ENCODE measurements at regions not wholly inside any gene's neighbourhood (a gene's known extent, or its start where the extent isn't known, plus 50 kb on each side); places are given as distances from the start of the nearest gene placed in this dataset.
"Not testable (repeated sequence)": the region's sequence is repeated elsewhere in the genome, so short reads cannot be mapped to it uniquely, and the experiment has no call there.

DNA sequence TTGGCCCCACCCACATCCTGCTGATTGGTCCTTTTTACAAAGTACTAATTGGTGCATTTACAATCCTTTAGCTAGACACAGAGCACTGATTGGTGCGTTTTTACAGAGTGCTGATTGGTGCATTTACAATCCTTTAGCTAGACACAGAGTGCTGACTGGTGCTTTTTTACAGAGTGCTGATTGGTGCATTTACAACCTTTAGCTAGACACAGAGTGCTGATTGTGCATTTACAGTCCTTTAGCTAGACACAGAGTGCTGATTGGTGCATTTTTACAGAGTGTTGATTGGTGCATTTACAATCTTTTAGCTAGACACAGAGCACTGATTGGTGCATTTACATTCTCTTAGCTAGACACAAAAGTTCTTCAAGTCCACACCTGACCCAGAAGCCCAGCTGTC is 144.2 kb upstream of the XIRP2 start:
- not testable (repeated sequence) for DNase-seq (ENCODE audit: low read depth in 4 of 4, low spot score in 3 of 4)

DNA sequence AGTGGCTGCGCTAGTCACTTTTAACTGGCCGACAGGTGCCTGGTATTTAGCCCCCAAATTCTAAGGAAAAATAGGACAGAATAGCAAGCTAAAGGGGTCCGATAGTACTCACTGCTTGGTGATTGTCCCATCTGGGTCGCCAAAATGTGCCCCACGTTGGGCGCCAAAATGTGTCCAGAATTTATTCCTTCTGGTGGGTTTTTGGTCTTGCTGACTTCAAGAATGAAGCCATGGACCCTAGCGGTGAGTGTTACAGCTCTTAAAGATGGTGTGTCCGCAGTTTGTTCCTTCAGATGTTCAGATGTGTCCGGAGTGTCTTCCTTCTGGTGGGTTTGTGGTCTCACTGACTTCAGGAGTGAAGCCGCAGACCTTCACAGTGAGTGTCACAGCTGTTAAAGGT is 144.8 kb upstream of the XIRP2 start:
- not testable (repeated sequence) for DNase-seq (ENCODE audit: low read depth in 4 of 4, low spot score in 3 of 4)

DNA sequence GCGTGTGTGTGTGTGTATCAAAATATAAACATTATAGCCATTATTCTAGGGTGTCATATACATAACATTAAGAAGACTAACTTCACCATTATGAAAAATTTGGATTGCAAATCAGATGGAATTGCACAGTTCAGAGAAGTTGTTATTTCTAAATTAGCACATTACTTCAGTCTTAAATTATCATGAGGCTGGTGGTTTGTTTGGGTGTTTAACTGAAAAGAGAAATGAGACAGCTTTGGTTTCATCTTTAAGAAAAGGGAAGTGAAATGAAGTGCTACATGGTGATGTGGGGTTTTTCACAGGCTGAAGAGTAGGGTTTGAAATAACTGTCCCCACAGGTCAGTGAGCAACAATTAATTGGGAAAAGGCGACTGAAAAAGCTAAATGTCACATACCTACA is 161.2 kb upstream of the XIRP2 start:
- no peak for DNase-seq (ENCODE audit: low read depth in 4 of 4, low spot score in 3 of 4)

DNA sequence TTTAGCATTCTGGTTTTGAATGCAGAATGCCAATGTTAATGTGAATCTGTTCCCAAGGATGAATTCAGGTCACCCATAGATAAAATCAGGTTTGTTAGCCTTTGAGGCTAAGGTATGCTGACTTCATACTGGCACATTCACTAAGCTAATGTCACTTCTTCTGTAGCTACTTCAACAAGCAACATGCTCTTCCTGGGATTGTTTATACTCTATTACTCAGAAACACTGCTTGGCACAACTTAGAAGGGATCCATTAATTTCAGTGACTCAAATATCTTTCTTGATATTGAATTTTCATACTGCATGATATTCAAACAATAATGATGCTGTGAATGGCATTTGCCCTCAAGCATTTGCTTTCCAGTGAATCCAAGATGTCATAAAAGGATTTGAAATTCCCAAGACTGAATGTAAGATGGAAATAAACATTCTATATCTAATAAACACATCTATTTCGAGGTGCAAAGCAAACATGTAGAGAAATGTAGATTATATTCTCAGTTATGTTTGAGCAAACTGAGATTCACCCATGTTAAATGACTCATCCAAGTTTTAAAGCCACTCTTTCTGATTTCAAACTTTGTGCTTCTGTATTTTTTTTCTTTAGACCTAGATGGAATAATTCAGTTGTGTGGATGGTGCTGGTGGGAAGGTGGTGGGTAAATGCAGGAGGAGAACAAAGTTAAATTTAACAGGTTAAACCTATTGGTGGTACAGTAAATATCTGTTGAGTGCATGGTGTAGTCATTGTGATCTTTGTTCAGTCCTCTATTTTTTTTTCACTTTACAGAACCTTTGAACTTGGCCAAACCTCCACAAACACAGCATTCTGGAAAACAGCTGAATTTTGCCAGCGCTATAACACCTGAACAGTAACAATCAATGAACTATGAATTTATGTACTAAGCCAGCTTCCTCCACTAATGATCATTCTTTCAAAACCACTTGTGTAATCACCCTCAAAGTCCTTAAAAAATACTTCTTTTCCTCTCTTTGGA is 162.1 kb upstream of the XIRP2 start:
- DNase-seq (ENCODE audit: low read depth in 4 of 4, low spot score in 3 of 4), result no peak

DNA sequence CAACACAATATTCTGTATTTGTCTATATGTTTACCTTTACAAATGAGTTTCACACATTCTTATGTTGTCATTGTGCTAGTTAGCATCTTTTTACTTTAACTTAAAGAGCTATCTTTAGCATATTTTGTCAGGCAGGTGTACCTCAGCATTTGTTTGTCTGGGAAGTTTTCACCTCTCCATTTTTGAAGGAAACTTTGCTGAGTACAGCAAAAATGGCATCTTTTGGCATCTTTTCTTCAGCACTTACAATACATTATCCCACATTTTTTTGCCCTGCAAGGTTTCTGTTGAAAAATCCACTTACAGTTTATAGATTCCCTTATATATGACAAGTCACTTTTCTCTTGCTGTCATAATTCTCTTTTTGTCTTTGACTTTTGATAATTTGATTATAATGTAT is 171.3 kb upstream of the XIRP2 start:
- no peak for DNase-seq (ENCODE audit: low read depth in 4 of 4, low spot score in 3 of 4)

DNA sequence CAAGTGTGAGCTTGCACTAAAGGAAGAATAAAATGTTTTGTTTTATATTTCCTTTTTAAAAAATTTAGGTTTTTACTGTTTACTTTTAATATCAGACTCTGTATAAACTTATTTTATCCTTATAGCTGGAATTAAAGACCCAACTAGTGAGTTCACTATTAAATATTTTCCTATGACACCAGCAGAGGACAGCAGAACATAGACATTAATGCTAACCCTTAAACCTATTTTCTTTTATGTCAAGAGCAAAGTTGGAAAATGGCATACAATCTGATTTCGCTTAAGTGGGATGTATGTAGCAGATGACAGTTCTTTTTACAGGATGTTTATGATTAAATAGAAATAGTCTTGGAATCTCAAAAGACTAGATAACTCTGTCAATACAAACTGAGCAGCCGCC is 188.2 kb upstream of the XIRP2 start:
- DNase-seq (ENCODE audit: low read depth in 4 of 4, low spot score in 3 of 4), result peak in 3 of 4 donors; percentile 3 to 7 (median 5)

DNA sequence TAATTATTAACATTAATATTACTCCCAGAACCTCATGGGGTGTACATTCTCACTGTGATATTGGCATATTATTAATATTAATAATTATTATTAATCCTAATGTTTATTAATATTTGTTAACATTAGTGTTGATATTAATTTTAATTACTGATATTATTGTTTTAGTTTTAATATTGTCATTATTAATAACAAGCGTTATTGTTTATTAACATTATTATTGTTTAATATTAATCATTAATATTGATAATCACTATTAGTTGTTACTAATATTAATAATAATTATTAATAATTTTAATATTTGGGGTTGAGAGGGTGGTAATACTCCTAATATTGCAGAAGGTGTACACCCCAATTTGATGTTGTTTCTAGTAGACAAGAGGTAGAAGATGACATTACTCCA is 193.1 kb upstream of the XIRP2 start:
- no peak for DNase-seq (ENCODE audit: low read depth in 4 of 4, low spot score in 3 of 4)

DNA sequence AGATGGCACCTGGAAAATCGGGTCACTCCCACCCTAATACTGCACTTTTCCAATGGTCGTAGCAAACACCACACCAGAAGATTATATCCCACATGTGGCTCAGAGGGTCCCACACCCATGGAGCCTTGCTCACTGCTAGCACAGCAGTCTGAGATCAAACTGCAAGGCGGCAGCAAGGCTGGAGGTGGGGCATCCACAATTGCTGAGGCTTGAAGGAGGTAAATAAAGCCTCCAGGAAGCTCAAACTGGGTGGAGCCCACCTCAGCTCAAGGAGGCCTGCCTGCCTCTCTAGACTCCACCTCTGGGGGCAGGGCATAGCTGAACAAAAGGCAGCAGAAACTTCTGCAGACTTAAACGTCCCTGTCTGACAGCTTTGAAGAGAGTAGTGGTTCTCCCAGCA is 192.0 kb upstream of the SCN7A start:
- DNase-seq (ENCODE audit: low read depth in 4 of 4, low spot score in 3 of 4), result not testable (repeated sequence)

DNA sequence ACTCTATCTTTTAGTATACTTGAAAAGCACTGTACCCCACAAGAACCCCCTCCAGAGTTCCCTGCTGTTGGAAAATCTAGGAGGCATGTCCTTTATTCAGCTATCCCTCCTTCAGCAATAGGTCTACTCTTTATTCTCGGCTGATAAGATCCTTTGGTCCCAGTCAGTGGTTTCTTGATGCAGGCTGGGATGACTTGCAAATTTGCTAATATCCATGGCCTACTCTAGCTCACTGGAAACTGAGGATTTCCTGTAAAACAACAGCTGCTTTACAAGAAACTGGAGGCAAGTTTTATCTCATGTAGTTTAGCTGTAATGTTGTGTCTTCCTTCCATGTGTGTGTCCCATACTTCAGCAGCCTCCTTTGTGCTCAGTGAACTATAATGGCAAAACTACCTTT is 183.9 kb upstream of the SCN7A start:
- no peak for DNase-seq (ENCODE audit: low read depth in 4 of 4, low spot score in 3 of 4)

DNA sequence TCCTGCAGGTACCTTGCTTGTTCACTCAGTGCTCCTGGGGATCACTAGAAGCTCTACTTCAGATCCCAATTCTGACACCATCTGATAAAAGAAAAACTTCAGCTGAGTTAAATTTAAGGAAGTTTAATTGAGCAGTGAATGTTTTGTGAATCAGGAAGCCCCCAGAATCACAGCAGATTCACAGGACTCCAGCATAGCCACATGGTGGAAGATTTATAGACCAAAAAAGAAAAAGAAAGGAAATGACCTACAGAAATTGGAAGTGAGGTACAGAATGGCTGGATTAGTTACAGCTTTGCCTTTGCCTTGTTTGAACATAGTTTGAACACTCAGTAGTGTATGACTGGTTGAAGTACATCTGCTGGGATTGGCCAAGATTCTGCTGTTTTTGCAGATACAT is 182.7 kb upstream of the SCN7A start:
- DNase-seq (ENCODE audit: low read depth in 4 of 4, low spot score in 3 of 4), result no peak

DNA sequence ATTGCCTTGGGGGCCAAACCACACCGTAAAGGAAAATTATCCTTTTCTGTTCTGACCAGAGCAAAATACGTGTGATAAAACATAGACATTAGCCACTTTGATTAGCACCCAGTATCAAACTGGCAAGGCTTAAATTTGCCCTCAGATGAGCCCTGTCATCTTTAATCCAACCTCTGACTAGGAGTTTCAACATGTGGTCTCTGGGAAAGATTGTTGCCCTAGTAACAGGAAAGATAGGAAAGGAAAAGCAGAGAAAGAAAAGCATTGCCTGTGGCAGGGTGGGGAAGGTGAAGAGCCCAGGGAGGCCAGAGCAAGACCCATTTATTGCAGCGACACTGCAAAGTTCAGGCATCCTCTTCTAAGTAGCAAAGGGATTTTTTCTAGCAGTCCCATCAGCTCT is 181.5 kb upstream of the SCN7A start:
- no peak for DNase-seq (ENCODE audit: low read depth in 4 of 4, low spot score in 3 of 4)

DNA sequence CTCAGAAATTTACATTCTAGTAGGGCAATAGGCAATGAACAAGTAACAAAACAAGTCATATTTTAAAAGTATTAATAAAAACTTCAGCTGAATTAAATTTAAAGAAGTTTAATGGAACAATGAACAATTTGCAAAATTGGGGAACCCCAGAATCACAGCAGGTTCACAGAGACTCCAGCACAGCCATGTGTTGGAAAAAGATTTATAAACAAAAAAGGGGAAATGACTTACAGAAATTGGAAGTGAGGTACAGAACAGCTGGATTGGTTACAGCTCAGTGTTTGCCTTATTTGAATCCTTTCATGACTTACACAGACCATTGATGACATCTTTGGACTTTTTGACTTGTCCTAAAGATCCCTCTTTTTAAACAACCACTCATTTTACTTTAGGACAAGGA is 179.9 kb upstream of the SCN7A start:
- DNase-seq (ENCODE audit: low read depth in 4 of 4, low spot score in 3 of 4), result no peak

DNA sequence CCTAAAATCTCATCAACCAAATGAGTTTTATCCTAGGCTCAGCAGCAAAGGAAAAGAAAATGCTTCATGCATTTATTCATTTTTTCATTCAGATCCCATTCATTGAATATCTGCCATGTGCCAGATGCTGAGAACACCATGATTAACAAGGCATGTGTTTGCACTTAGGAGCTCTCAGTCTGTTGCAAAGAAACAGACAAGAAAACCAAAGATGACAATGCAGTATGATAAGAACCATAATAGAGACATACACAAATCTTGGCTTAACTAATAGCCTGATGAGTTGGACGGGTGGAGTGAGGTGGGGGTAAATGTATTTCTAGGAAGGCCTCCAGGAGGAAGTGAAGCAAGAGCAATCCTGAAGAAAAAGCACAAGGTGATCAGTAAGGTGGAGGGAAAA is 177.8 kb upstream of the SCN7A start:
- DNase-seq (ENCODE audit: low read depth in 4 of 4, low spot score in 3 of 4), result no peak

DNA sequence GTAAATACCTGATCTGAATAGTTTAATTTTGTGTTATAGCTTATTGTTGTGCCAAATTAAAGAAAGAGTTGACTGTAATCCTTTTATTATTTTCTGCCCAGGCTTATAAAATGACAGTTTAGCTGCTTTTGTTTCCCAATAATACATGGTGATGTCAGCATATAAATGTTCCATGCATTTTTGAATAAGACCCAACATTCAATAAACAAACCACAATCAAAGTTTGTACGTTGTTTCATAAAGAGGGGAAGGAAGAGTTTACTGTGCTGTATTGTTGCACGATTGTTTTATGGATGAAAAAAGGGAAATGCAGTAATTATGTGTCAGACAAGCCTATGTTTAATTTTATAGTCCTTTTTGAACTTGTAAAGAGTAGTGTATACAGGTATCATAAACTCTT is 177.2 kb upstream of the SCN7A start:
- no peak for DNase-seq (ENCODE audit: low read depth in 4 of 4, low spot score in 3 of 4)

DNA sequence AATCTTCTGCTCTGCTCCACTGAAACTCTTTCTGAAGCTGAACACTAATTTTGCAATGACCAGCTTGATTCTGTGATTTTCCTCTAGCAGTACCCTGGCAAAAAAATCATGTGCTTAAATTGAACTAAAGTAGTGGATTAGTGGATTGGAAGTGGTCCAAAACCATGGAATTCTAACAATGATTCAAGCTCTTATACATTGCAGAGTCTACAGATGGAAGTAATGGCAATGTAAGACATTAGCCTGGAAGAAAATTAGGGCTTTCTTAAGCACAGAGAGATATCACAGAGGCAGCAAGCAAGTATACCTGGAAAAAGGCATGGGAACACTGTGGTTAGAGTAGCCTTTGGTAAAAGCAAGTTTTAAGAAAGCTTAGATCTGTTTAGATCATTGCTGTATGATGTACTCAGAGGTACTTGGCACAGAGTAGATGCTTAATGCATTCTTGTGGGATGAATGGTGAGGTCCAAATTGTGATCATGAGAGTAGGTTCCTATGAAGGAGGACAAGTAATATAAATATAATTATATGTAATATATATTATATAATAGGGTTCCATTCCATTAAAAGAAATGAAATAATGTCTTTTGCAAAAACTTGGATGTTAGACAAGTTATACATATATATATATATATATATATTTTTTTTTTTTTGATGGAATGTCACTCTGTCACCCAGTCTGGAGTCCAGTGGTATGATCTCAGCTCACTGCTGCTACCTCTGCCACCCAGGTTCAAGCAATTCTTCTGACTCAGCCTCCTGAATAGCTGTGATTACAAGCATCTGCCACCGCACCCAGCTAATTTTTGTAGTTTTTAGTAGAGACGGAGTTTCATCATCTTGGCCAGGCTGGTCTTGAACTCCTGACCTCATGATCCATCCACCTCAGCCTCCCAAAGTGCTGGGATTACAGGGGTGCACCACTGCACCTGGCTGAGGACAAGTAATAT is 172.2 kb upstream of the SCN7A start:
- DNase-seq (ENCODE audit: low read depth in 4 of 4, low spot score in 3 of 4), result no peak

DNA sequence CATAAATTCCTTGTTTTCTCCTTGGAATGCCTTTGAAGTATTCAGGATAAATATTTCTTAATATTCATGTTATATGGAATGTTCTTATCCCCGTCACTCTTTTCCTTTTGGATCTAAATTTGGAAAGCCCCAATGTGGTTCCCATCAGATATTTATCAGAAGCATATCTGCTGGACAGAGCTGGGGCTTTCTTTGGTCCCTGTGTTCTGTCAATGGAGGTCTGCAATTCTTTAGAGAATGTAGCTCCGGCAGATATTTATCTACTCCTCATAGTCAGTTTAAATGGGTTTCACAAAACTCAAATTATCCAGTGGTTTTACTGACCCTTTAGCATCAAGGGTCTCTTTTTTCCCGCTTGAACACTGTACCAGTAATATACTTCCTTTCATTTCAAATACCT is 167.8 kb upstream of the SCN7A start:
- DNase-seq (ENCODE audit: low read depth in 4 of 4, low spot score in 3 of 4), result no peak

DNA sequence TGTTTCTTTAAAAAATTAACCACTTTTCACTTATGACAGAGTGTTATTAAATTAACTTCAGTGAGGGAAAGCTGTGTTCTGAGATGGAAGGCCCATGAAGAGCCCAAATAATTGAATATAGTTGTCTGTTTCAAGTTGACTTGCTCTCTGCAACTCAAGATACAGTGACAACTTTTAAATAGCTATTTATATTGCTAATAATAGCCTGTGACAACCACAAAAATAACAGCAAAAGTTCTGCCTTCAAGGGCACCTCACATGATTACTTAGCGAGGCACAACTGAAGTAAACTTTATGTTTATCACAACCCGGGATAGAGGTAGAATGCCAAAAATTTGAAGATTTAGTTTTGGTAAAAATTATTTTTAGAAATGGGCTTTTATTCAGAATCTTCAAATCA is 167.3 kb upstream of the SCN7A start:
- no peak for DNase-seq (ENCODE audit: low read depth in 4 of 4, low spot score in 3 of 4)

DNA sequence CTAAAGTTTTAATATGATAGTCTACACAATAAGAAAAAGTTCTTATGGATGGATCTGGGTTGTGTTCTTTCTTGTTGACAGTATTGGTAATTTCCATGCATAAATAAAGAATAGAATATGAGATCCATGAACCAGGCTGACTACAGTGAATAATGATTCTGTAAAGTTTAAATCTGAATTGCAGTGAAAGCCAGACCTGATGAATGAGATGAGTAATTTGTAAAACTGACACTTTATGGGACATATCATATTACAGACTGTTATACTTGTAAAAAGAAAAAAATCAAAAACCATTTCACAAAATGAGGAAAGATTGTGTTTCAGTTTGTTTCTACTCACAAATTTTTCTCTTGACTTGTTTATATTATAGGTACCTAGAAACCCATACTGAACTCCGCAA is 164.9 kb upstream of the SCN7A start:
- DNase-seq (ENCODE audit: low read depth in 4 of 4, low spot score in 3 of 4), result no peak

DNA sequence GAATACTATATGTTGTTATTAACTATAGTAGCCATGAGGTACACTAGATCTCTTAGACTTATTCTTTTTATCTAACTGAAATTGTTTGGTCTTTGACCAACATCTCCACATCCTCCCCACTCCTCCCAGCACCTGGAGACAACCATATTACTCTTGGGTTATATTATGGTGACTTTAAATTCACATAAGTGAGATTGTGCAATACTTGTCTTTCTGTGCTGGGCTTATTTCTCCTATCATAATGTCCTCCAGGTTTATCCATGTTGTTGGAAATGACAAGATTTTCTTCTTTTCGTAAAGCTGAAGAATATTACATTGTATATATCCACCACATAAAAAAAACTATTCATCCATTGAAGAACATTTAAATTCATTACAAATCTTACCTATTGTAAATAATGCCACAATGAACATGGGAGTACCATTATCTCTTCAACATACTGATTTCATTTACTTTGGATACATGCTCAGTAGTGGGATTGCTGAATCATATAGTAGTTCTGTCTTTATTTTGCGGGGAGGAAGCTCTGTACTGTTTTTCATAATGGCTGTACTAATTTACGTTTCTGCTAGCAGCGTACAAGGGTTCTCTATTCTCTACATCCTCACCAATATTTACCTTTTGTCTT is 159.2 kb upstream of the SCN7A start:
- no peak for DNase-seq (ENCODE audit: low read depth in 4 of 4, low spot score in 3 of 4)

DNA sequence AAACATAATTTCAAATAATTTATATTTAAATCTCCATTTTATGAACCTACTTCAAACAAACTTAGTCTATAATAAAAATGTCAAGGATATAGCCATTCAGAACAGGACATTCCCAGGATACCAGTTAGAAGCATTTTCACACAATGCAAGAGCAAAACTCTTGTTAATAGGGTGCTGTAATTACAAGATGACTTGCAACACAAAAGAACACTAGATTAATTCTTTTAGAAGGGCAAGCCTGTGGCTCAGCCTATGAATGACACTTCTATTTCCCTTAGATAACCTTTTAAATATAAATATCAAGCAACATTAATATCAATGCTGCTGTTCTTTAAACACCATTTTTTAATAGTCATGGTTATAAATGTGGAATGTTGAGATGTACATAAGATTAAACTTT is 157.9 kb upstream of the SCN7A start:
- DNase-seq (ENCODE audit: low read depth in 4 of 4, low spot score in 3 of 4), result no peak

DNA sequence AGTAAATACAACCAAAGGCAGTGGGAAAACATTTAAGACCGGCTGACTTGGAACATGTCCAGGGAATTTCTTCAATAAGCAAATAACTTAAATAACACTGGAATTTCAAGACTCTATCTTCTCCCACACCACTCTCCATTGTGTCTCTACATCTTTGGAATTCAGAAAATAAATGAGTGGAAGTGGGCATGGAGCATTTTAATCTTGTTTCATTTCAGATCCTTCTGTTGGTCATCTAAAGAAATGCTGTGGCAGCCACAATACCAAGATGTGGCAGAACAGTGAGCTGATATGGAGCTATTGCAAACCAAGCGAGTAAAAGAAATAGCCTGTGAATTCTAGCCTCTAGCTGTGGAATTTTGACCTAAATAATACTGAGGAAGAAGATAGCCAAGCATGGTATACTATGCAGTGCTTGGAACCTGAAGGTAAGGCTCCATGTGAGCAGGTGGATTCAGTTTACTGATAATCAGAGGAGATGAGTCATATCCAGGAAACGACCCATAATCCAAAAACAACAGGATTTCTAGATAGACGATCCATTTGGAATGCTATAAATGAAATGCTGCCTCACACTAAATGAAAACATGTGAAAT is 157.1 kb upstream of the SCN7A start:
- DNase-seq (ENCODE audit: low read depth in 4 of 4, low spot score in 3 of 4), result peak in 2 of 4 donors; percentile 3 to 10

Measured in right renal pelvis (tissue), 4 donors.